GM18508 (cell line): ENCODE measurements at regions not wholly inside any gene's neighbourhood (a gene's known extent, or its start where the extent isn't known, plus 50 kb on each side); places are given as distances from the start of the nearest gene placed in this dataset.
"Not testable (repeated sequence)": the region's sequence is repeated elsewhere in the genome, so short reads cannot be mapped to it uniquely, and the experiment has no call there.

Experiments used
- ATAC-seq: cut with Tn5 transposase; IDR thresholded peaks from one replicate; pipeline ENCODE4 v1.9.1; 2021; ENCODE audit warnings: moderate number of reproducible peaks; ENCODE audit not compliant: insufficient read depth, unreplicated experiment

GRCh38 chr7:16267953-16268820 is 153.2 kb downstream of the CRPPA start:
- no peak for ATAC-seq

- ATAC-seq = no peak
These were observed 154.5 kb downstream of the CRPPA start for GRCh38 chr7:16266877-16267276.

- not testable (repeated sequence) for ATAC-seq
These were observed 154.9 kb downstream of the CRPPA start for GRCh38 chr7:16266470-16266869.

GRCh38 chr7:16265863-16266458 is 155.4 kb downstream of the CRPPA start:
- ATAC-seq = no peak

- no peak for ATAC-seq
These were observed 156.2 kb downstream of the CRPPA start for GRCh38 chr7:16264823-16265804.

- ATAC-seq = no peak
These were observed 157.1 kb downstream of the CRPPA start for GRCh38 chr7:16264036-16264819.

- not testable (repeated sequence) for ATAC-seq
These were observed 158.0 kb downstream of the CRPPA start for GRCh38 chr7:16263377-16263776.

GRCh38 chr7:16261654-16262053 is 159.7 kb downstream of the CRPPA start:
- no peak for ATAC-seq

- no peak for ATAC-seq
These were observed 160.2 kb downstream of the CRPPA start for GRCh38 chr7:16261100-16261499.

GRCh38 chr7:16260236-16260728 is 161.1 kb downstream of the CRPPA start:
- peak; percentile 85 for ATAC-seq

- not testable (repeated sequence) for ATAC-seq
These were observed 164.9 kb downstream of the CRPPA start for GRCh38 chr7:16256419-16256818.

GRCh38 chr7:16255952-16256351 is 165.4 kb downstream of the CRPPA start:
- ATAC-seq = not testable (repeated sequence)

- not testable (repeated sequence) for ATAC-seq
These were observed 170.7 kb downstream of the CRPPA start for GRCh38 chr7:16250655-16251054.

- ATAC-seq = not testable (repeated sequence)
These were observed 172.1 kb downstream of the CRPPA start for GRCh38 chr7:16249204-16249603.

GRCh38 chr7:16248556-16248955 is 172.8 kb downstream of the CRPPA start:
- not testable (repeated sequence) for ATAC-seq

GRCh38 chr7:16244469-16244868 is 176.9 kb downstream of the CRPPA start:
- no peak for ATAC-seq

GRCh38 chr7:16242920-16243319 is 178.4 kb downstream of the CRPPA start:
- ATAC-seq = no peak

GRCh38 chr7:16241017-16241416 is 180.3 kb downstream of the CRPPA start:
- ATAC-seq = no peak

GRCh38 chr7:16236381-16236780 is 185.0 kb downstream of the CRPPA start:
- no peak for ATAC-seq
